ENCODE measurements at regions not wholly inside any gene's neighbourhood (a gene's known extent, or its start where the extent isn't known, plus 50 kb on each side); places are given as distances from the start of the nearest gene placed in this dataset.

- Histone ChIP-seq H4K8ac (ENCODE audit: extremely low read depth, insufficient read depth, low read length) (no peak overlapping the region), H3K4ac (replicated peaks; ENCODE audit: insufficient read length, low read depth, low read length) (no peak overlapping the region), H3K27ac (ENCODE audit: low read depth, low read length) (no peak overlapping the region), H2AFZ (ENCODE audit: low read length) (no peak overlapping the region), H3K23me2 (ENCODE audit: low read depth, low read length) (no peaks in the 10 kb centered on the region), H3K9ac (replicated peaks in 1 of 4; ENCODE audit: extremely low read depth in 1 of 4, low read depth in 3 of 4, low read length in 3 of 4) (no peak overlapping the region), H3K14ac (ENCODE audit: insufficient read length) (no peak overlapping the region), H3K4me2 (ENCODE audit: insufficient read depth in 1 of 2, low read depth in 2 of 2, low read length in 2 of 2) (no peak overlapping the region), H3K27me3 (replicated peaks in 1 of 4; ENCODE audit: control insufficient read depth in 3 of 4, extremely low read depth in 1 of 4, insufficient read depth in 3 of 4, low read length in 3 of 4) (no peaks in the 10 kb centered on the region), H3K79me2 (ENCODE audit: control insufficient read depth in 1 of 2, insufficient read depth in 2 of 2, low read length in 2 of 2) (no peaks in the 10 kb centered on the region), H3K56ac (replicated peaks; ENCODE audit: insufficient read length, low read depth, low read length) (no peak overlapping the region), H2AK5ac (ENCODE audit: low read depth, low read length) (no peak overlapping the region), H2BK120ac (replicated peaks; ENCODE audit: low read depth, low read length) (no peak overlapping the region), H3K23ac (ENCODE audit: insufficient read length) (no peak overlapping the region), H2BK12ac (ENCODE audit: low read depth, low read length) (no peak overlapping the region), H4K20me1 (replicated peaks in 1 of 2; ENCODE audit: control insufficient read depth in 1 of 2, insufficient read depth in 2 of 2, low read length in 2 of 2) (no peaks in the 10 kb centered on the region), H3K9me3 (ENCODE audit: insufficient read depth in 2 of 2, low read depth in 1 of 2, low read length in 1 of 2) (no peaks in the 10 kb centered on the region), H2BK20ac (ENCODE audit: low read length) (no peak overlapping the region), H3K36me3 (ENCODE audit: control insufficient read depth in 2 of 4, insufficient read depth in 4 of 4, low read length in 3 of 4) (no peaks in the 10 kb centered on the region), H4K5ac (ENCODE audit: insufficient read length, low read depth, low read length) (no peak overlapping the region), H3K4me3 (ENCODE audit: extremely low read depth in 1 of 4, insufficient read depth in 2 of 4, low read depth in 3 of 4, low read length in 4 of 4) (no peak overlapping the region), H3K18ac (ENCODE audit: extremely low read depth, low read length) (no peak overlapping the region), H2BK15ac (ENCODE audit: low read length) (no peak overlapping the region), H3K79me1 (ENCODE audit: low read depth, low read length) (no peaks in the 10 kb centered on the region), H4K91ac (replicated peaks; ENCODE audit: insufficient read length, low read length) (no peak overlapping the region), H3K4me1 (replicated peaks in 1 of 4; ENCODE audit: control insufficient read depth in 3 of 4, insufficient read depth in 4 of 4, low read length in 3 of 4) (no peaks in the 10 kb centered on the region), H2BK5ac (ENCODE audit: low read depth, low read length) (no peak overlapping the region)
- WGBS, 2 experiments (ENCODE audit: extremely low coverage in 1 of 2, insufficient coverage in 1 of 2, insufficient read length in 1 of 2, insufficient replicate concordance in 2 of 2, low coverage in 1 of 2, low lambda C conversion rate in 2 of 2, missing lambda C conversion rate in 1 of 2), result 91% methylated on average over 2 of the region's 2 CpGs; no CpG with 5 or more reads in 1 of the 2 experiments
- DNase-seq (ENCODE audit: low read depth in 1 of 2, low spot score in 2 of 2) (no peak), FAIRE-seq (no peak)
- ChIA-PET POLR2A (ENCODE audit: partially characterized antibody) (no interaction called here), CTCF (ENCODE audit: partially characterized antibody) (no interaction called here)
- TF ChIP-seq FOSL1 (IDR thresholded peaks at IDR 0.05; ENCODE audit: insufficient read depth, low read depth, low read length), result no peak
Observed at GRCh38 chr6:102488729-102489128, 1095.2 kb downstream of the GRIK2 start.

Data from H1 (cell line).